ENCODE measurements at regions not wholly inside any gene's neighbourhood (a gene's known extent, or its start where the extent isn't known, plus 50 kb on each side); places are given as distances from the start of the nearest gene placed in this dataset.

- no peak for TF ChIP-seq MAX (IDR thresholded peaks at IDR 0.05)
- no peak for TF ChIP-seq FOSL2 (IDR thresholded peaks at IDR 0.05)
- TF ChIP-seq FOSL2 (CRISPR knock-in tag; IDR thresholded peaks at IDR 0.05): no peak
- no peak for TF ChIP-seq CTCF (IDR thresholded peaks at IDR 0.05)
- TF ChIP-seq SREBF2 (IDR thresholded peaks at IDR 0.05): no peak
- no peak for TF ChIP-seq RAD21 (conservative IDR thresholded peaks at IDR 0.05 in 1 of 2, IDR thresholded peaks at IDR 0.05 in 1 of 2)
- TF ChIP-seq POLR2A (IDR thresholded peaks at IDR 0.05; ENCODE audit: low read length): no peak
- TF ChIP-seq E2F6 (IDR thresholded peaks at IDR 0.05; ENCODE audit: borderline replicate concordance, low read depth): no peak
- no peak for TF ChIP-seq RFX5 (IDR thresholded peaks at IDR 0.05)
- no peak for TF ChIP-seq CEBPB (IDR thresholded peaks at IDR 0.05)
Measured at GRCh38 chr12:46936042-46936441, 110.2 kb upstream of the SLC38A4 start.
